HCT116 (cell line): ENCODE measurements at regions not wholly inside any gene's neighbourhood (a gene's known extent, or its start where the extent isn't known, plus 50 kb on each side); places are given as distances from the start of the nearest gene placed in this dataset.
A peak's percentile ranks its signal among the peaks of the same experiment; 100 is the strongest.

Experiments
- ATAC-seq: fragments of 200-7000 bp; cut with Tn5 transposase; 2 replicates; pipeline ENCODE4 v1.9.1; 2020; ENCODE audit warnings: mild to moderate bottlenecking, moderate library complexity
- BruUV-seq: library from RNA; stranded (reverse); fragments of 400-500 nt; replicated peaks from 2 replicates; lab custom pipeline; 2021; lab: Mats Ljungman, UMichigan
- CTCF ChIA-PET: fragments of 300-600 bp; sonication (Branson Sonifier 250); formaldehyde crosslinking; loops from one replicate; lab custom pipeline; 2021; ENCODE audit warnings: antibody characterized with exemption; lab: Charles Lee
- POLR2A ChIA-PET: fragments of 300-600, 350-600 bp; sonication (Branson Sonifier 250); formaldehyde crosslinking; loops from one replicate; lab custom pipeline; 2021; ENCODE audit warnings: antibody characterized with exemption; lab: Charles Lee
- RAD21 ChIA-PET, 2 experiments: fragments of 300-600 bp; sonication (Branson Sonifier 250); formaldehyde crosslinking; loops; one replicate each; lab custom pipeline; 2023; ENCODE audit warnings: low total read pairs in 2 of 2; ENCODE audit not compliant: uncharacterized antibody in 2 of 2, unreplicated experiment in 2 of 2, low non-redundant PET in 1 of 2; lab: Charles Lee
- DNase-seq: peaks from one replicate; pipeline ENCODE4 v3.0.0-alpha.2; 2010; ENCODE audit warnings: low read depth, low spot score
- H2AFZ ChIP-seq: fragments of 200-600 bp; shearing (Covaris generic), sonication (generic); 2 replicates; pipeline ENCODE4 v1.6.1; 2017; ENCODE audit warnings: low read depth, mixed run types, mixed read lengths, antibody characterized with exemption, low read length; ENCODE audit not compliant: poor library complexity, severe bottlenecking
- H3K27ac ChIP-seq: 2 replicates; pipeline ENCODE4 v1.5.1; 2012; ENCODE audit warnings: low read depth, low read length
- H3K27me3 ChIP-seq: fragments of 200-600 bp; sonication (generic); 2 replicates; pipeline ENCODE4 v1.6.1; 2016; ENCODE audit warnings: mixed run types, low read length, mixed read lengths; ENCODE audit not compliant: insufficient read depth
- H3K36me3 ChIP-seq, 2 experiments: fragments of 200-500 bp in 1 of 2; fragments of 200-600 bp in 1 of 2; sonication (Bioruptor generic) in 1 of 2; sonication (generic) in 1 of 2; 2 replicates each; pipeline versions ENCODE4 v1.5.1 to v1.6.1; 2014 to 2016; ENCODE audit warnings: low read length in 2 of 2, inconsistent platforms in 1 of 2, mixed read lengths in 1 of 2, mixed run types in 1 of 2; ENCODE audit not compliant: insufficient read depth in 2 of 2, control insufficient read depth in 1 of 2
- H3K4me1 ChIP-seq, 2 experiments: fragments of 200-600 bp in 1 of 2; sonication (generic) in 1 of 2; 2 replicates each; pipeline versions ENCODE4 v1.5.1 to v1.6.1; 2012 to 2017; ENCODE audit warnings: low read length in 2 of 2, inconsistent platforms in 1 of 2, mild to moderate bottlenecking in 1 of 2, mixed read lengths in 1 of 2, mixed run types in 1 of 2, moderate library complexity in 1 of 2; ENCODE audit not compliant: insufficient read depth in 2 of 2, control insufficient read depth in 1 of 2
- H3K4me2 ChIP-seq: fragments of 200-600 bp; sonication (generic); 2 replicates; pipeline ENCODE4 v1.6.1; 2017; ENCODE audit warnings: mixed run types, low read length, mixed read lengths
- H3K4me3 ChIP-seq, 2 experiments: fragments of 200-600 bp in 1 of 2; sonication (generic) in 1 of 2; replicated peaks in 1 of 2; 2 replicates each; pipeline ENCODE4 v1.5.1; 2011 to 2016; ENCODE audit warnings: low read length in 2 of 2, control low read depth in 1 of 2, low read depth in 1 of 2, mild to moderate bottlenecking in 1 of 2, mixed read lengths in 1 of 2, mixed run types in 1 of 2
- H3K79me2 ChIP-seq: fragments of 200-600 bp; sonication (generic); 2 replicates; pipeline ENCODE4 v1.6.1; 2017; ENCODE audit warnings: mild to moderate bottlenecking, mixed run types, low read length, moderate library complexity, mixed read lengths; ENCODE audit not compliant: insufficient read depth
- H3K9ac ChIP-seq: fragments of 200-600 bp; sonication (generic); 2 replicates; pipeline ENCODE4 v1.6.1; 2016; ENCODE audit warnings: low read length, mixed read lengths
- H3K9me2 ChIP-seq: fragments of 200-600 bp; sonication (generic), shearing (Covaris generic); 2 replicates; pipeline ENCODE4 v1.6.1; 2017; ENCODE audit warnings: mixed run types, mild to moderate bottlenecking, moderate library complexity; ENCODE audit not compliant: insufficient read depth
- H3K9me3 ChIP-seq, 2 experiments: fragments of 200-500 bp in 1 of 2; fragments of 200-600 bp in 1 of 2; sonication (Bioruptor generic) in 1 of 2; sonication (generic) in 1 of 2; 2 replicates each; pipeline ENCODE4 v1.6.1; 2014 to 2017; ENCODE audit warnings: low read length in 2 of 2, mixed read lengths in 2 of 2, inconsistent platforms in 1 of 2, low read depth in 1 of 2, mild to moderate bottlenecking in 1 of 2, mixed run types in 1 of 2, moderate library complexity in 1 of 2; ENCODE audit not compliant: control insufficient read depth in 1 of 2, insufficient read depth in 1 of 2
- H4K20me1 ChIP-seq: fragments of 200-600 bp; sonication (generic), shearing (Covaris generic); 2 replicates; pipeline ENCODE4 v1.6.1; 2017; ENCODE audit warnings: mixed run types, mild to moderate bottlenecking, moderate library complexity; ENCODE audit not compliant: insufficient read depth
- ATF3 ChIP-seq: IDR thresholded peaks from 2 replicates; pipeline ENCODE4 v1.6.1; 2012
- CBX3 ChIP-seq: IDR thresholded peaks from 2 replicates; pipeline ENCODE4 v1.6.1; 2012; ENCODE audit warnings: low read depth
- CEBPB ChIP-seq: IDR thresholded peaks from 2 replicates; pipeline ENCODE4 v1.6.1; 2012; ENCODE audit warnings: low read depth
- CTCF ChIP-seq, 3 experiments: fragments of 200-600 bp in 1 of 3; sonication (generic) in 1 of 3; IDR thresholded peaks in 2 of 3; conservative IDR thresholded peaks in 1 of 3; 2 replicates each; pipeline ENCODE4 v1.5.1; 2012 to 2017; ENCODE audit warnings: low read depth in 2 of 3, low read length in 2 of 3, antibody characterized with exemption in 1 of 3, borderline replicate concordance in 1 of 3, control low read depth in 1 of 3, mild to moderate bottlenecking in 1 of 3, mixed read lengths in 1 of 3, mixed run types in 1 of 3, moderate library complexity in 1 of 3; ENCODE audit not compliant: insufficient read depth in 1 of 3
- EZH2 ChIP-seq: fragments of 200-600 bp; sonication (generic); IDR thresholded peaks from 2 replicates; pipeline ENCODE4 v1.6.1; 2017; ENCODE audit warnings: antibody characterized with exemption, mixed run types
- FOSL1 ChIP-seq: IDR thresholded peaks from 2 replicates; pipeline ENCODE4 v1.6.1; 2012; ENCODE audit warnings: low read depth
- RAD21 ChIP-seq: IDR thresholded peaks from 2 replicates; pipeline ENCODE4 v1.6.1; 2012; ENCODE audit warnings: low read depth, mild to moderate bottlenecking
- SIN3A ChIP-seq: IDR thresholded peaks from 2 replicates; pipeline ENCODE4 v1.6.1; 2012; ENCODE audit warnings: low read depth
- SP1 ChIP-seq: IDR thresholded peaks from 2 replicates; pipeline ENCODE4 v1.6.1; 2012; ENCODE audit warnings: low read depth
- TCF7L2 ChIP-seq: IDR thresholded peaks from 2 replicates; pipeline ENCODE4 v1.7.0; 2011; ENCODE audit warnings: borderline replicate concordance, inconsistent platforms; ENCODE audit not compliant: insufficient read depth, insufficient read length; ENCODE audit errors: extremely low read depth
- YY1 ChIP-seq: IDR thresholded peaks from 2 replicates; pipeline ENCODE4 v1.6.1; 2011; ENCODE audit warnings: low read length, low read depth, moderate library complexity, mild to moderate bottlenecking; ENCODE audit not compliant: insufficient replicate concordance; ENCODE audit errors: extremely low read depth
- ZBTB33 ChIP-seq: IDR thresholded peaks from 2 replicates; pipeline ENCODE4 v1.6.1; 2011; ENCODE audit warnings: mild to moderate bottlenecking, low read length, moderate library complexity; ENCODE audit not compliant: insufficient replicate concordance; ENCODE audit errors: extremely low read depth
- intact Hi-C: fragments of 100-400 bp; cut with micrococcal nuclease; formaldehyde crosslinking; loops from 2 replicates; pipeline ENCODE4 v1.10.0; 2022

- no peak for DNase-seq
- Histone ChIP-seq H2AFZ (no peak overlapping the region), H3K27me3 (0 out of 2 replicates have a peak, but pooled peaks cover 4% of the 10 kb centered on the region), H4K20me1 (no peaks in the 10 kb centered on the region), H3K9ac (no peak overlapping the region), H3K4me1 (peaks cover 0 to 10% of the 10 kb centered on the region in 2 experiments; a peak in 2 of 4 replicates), H3K9me3 (no peaks in the 10 kb centered on the region), H3K9me2 (no peaks in the 10 kb centered on the region), H3K36me3 (no peaks in the 10 kb centered on the region), H3K4me3 (no peak overlapping the region), H3K4me2 (peak overlapping the region; percentile 14), H3K79me2 (no peaks in the 10 kb centered on the region), H3K27ac (no peak overlapping the region)
- BruUV-seq: no TSS peak
- TF ChIP-seq FOSL1: peak; percentile 34
- no peak for TF ChIP-seq TCF7L2
- RAD21 ChIA-PET: no interaction called here
- intact Hi-C loops: no loop called here
- CTCF ChIA-PET: no interaction called here
- POLR2A ChIA-PET: no interaction called here
- ATAC-seq: peak; percentile 65
Observed at GRCh38 chr16:54447576-54448440, 161.2 kb upstream of the IRX3 start.

- Histone ChIP-seq H3K27me3 (0 out of 2 replicates have a peak, but pooled peaks cover 2% of the 10 kb centered on the region), H3K36me3 (no peaks in the 10 kb centered on the region), H3K4me1 (peaks cover 0 to 10% of the 10 kb centered on the region in 2 experiments; a peak in 2 of 4 replicates), H3K4me3 (no peak overlapping the region), H2AFZ (no peak overlapping the region), H3K9me3 (no peaks in the 10 kb centered on the region), H3K4me2 (no peak overlapping the region), H3K27ac (no peak overlapping the region)
- ChIA-PET POLR2A (no interaction called here), CTCF (no interaction called here), RAD21 (no interaction called here)
- no peak for DNase-seq
- intact Hi-C loops: no loop called here
- TF ChIP-seq ATF3 (no peak), ZBTB33 (no peak), EZH2 (no peak), RAD21 (no peak), CBX3 (no peak), SP1 (no peak), YY1 (no peak), SIN3A (no peak), CTCF (IDR thresholded peaks at IDR 0.05 in 2 of 3, conservative IDR thresholded peaks at IDR 0.05 in 1 of 3; ENCODE audit: borderline replicate concordance in 1 of 3, insufficient read depth in 1 of 3, low read depth in 2 of 3, low read length in 2 of 3) (no peak), CEBPB (no peak)
- TF ChIP-seq, all 23 proteins: peak for 0
- Histone ChIP-seq H3K79me2 (no peaks in the 10 kb centered on the region), H3K9ac (no peak overlapping the region), H3K9me2 (no peaks in the 10 kb centered on the region), H4K20me1 (no peaks in the 10 kb centered on the region)
- no peak for ATAC-seq
- BruUV-seq: no TSS peak
Observed at GRCh38 chr16:54446639-54447038, 160.1 kb upstream of the IRX3 start.
